HEK293 (cell line): ENCODE measurements at regions not wholly inside any gene's neighbourhood (a gene's known extent, or its start where the extent isn't known, plus 50 kb on each side); places are given as distances from the start of the nearest gene placed in this dataset.

ENCODE experiments used
- CTCF ChIA-PET: fragments of 350-600 bp; formaldehyde crosslinking; extraction: SDS; loops from one replicate; lab custom pipeline; 2021; ENCODE audit warnings: antibody characterized with exemption; lab: Yijun Ruan, JAX
- POLR2A ChIA-PET: fragments of 300-600 bp; formaldehyde crosslinking; extraction: SDS; loops from one replicate; lab custom pipeline; 2020; ENCODE audit warnings: antibody characterized with exemption, inconsistent platforms; lab: Yijun Ruan, JAX
- H3K27ac ChIP-seq: fragments of 200-500 bp; sonication (Bioruptor generic); 2 replicates; pipeline ENCODE4 v1.5.1; 2014; ENCODE audit warnings: low read depth, low read length, control low read depth, inconsistent platforms; ENCODE audit errors: extremely low read depth
- H3K36me3 ChIP-seq, 2 experiments: fragments of 200-500 bp in 1 of 2; sonication (Bioruptor generic) in 1 of 2; 1 replicate in 1 of 2; 2 replicates in 1 of 2; pipeline ENCODE4 v1.5.1; 2014 to 2017; ENCODE audit warnings: inconsistent platforms in 2 of 2, low read length in 2 of 2; ENCODE audit not compliant: control insufficient read depth in 2 of 2, insufficient read depth in 1 of 2
- H3K4me1 ChIP-seq: fragments of 200-500 bp; sonication (Bioruptor generic); 2 replicates; pipeline ENCODE4 v1.5.1; 2014; ENCODE audit warnings: mild to moderate bottlenecking, low read length, inconsistent platforms; ENCODE audit not compliant: control insufficient read depth, insufficient read depth
- H3K4me3 ChIP-seq: 2 replicates; pipeline ENCODE4 v1.5.1; 2011; ENCODE audit warnings: low read depth, mild to moderate bottlenecking, control low read depth, low read length, moderate library complexity
- H3K9me3 ChIP-seq: fragments of 200-500 bp; sonication (Bioruptor generic); 2 replicates; pipeline ENCODE4 v1.5.1; 2014; ENCODE audit warnings: low read depth, low read length, inconsistent platforms; ENCODE audit not compliant: control insufficient read depth, insufficient read depth
- EGR2 ChIP-seq: fragments of 450-650 bp; formaldehyde crosslinking; IDR thresholded peaks from 2 replicates; pipeline ENCODE4 v1.5.1; 2016; ENCODE audit warnings: low read depth, missing biosample characterization, missing genetic modification characterization
- HOXA7 ChIP-seq: sonication (generic); formaldehyde crosslinking; IDR thresholded peaks from 2 replicates; pipeline ENCODE4 v1.8.1; 2022; ENCODE audit warnings: missing genetic modification reagents, borderline replicate concordance
- KLF1 ChIP-seq: fragments of 450-650 bp; formaldehyde crosslinking; IDR thresholded peaks from 2 replicates; pipeline ENCODE4 v1.5.1; 2016; ENCODE audit warnings: missing biosample characterization, missing genetic modification characterization
- KLF7 ChIP-seq: fragments of 450-650 bp; formaldehyde crosslinking; IDR thresholded peaks from 2 replicates; pipeline ENCODE4 v1.5.1; 2016; ENCODE audit warnings: missing biosample characterization, missing genetic modification characterization, borderline replicate concordance
- ZNF114 ChIP-seq: fragments of 450-650 bp; formaldehyde crosslinking; IDR thresholded peaks from 2 replicates; pipeline ENCODE4 v1.5.0; 2017; ENCODE audit warnings: missing biosample characterization, missing genetic modification characterization
- ZNF292 ChIP-seq: fragments of 450-650 bp; formaldehyde crosslinking; IDR thresholded peaks from 2 replicates; pipeline ENCODE4 v1.5.1; 2016; ENCODE audit warnings: low read depth, missing biosample characterization, missing genetic modification characterization, borderline replicate concordance
- ZNF354C ChIP-seq: fragments of 450-650 bp; formaldehyde crosslinking; IDR thresholded peaks from 2 replicates; pipeline ENCODE4 v1.5.1; 2016; ENCODE audit warnings: missing biosample characterization, missing genetic modification characterization, low read depth, borderline replicate concordance
- ZNF473 ChIP-seq: fragments of 450-650 bp; formaldehyde crosslinking; IDR thresholded peaks from 2 replicates; pipeline ENCODE4 v1.5.1; 2017; ENCODE audit warnings: missing biosample characterization, missing genetic modification characterization
- ZNF514 ChIP-seq: fragments of 450-650 bp; formaldehyde crosslinking; IDR thresholded peaks from 2 replicates; pipeline ENCODE4 v1.5.1; 2016; ENCODE audit warnings: missing biosample characterization, missing genetic modification characterization
- ZNF585B ChIP-seq: fragments of 450-650 bp; formaldehyde crosslinking; IDR thresholded peaks from 2 replicates; pipeline ENCODE4 v1.5.1; 2016; ENCODE audit warnings: missing biosample characterization, missing genetic modification characterization
- ZNF623 ChIP-seq: fragments of 450-650 bp; formaldehyde crosslinking; IDR thresholded peaks from 2 replicates; pipeline ENCODE4 v1.5.1; 2016; ENCODE audit warnings: missing biosample characterization, missing genetic modification characterization
- ZNF626 ChIP-seq: fragments of 450-650 bp; sonication (Bioruptor Pico); formaldehyde crosslinking; IDR thresholded peaks from 2 replicates; pipeline ENCODE4 v1.5.1; 2018; ENCODE audit warnings: missing biosample characterization, missing genetic modification characterization, inconsistent platforms
- ZNF639 ChIP-seq: fragments of 450-650 bp; formaldehyde crosslinking; IDR thresholded peaks from 2 replicates; pipeline ENCODE4 v1.5.1; 2016; ENCODE audit warnings: missing biosample characterization, missing genetic modification characterization
- ZNF654 ChIP-seq: fragments of 450-650 bp; formaldehyde crosslinking; IDR thresholded peaks from 2 replicates; pipeline ENCODE4 v1.5.1; 2016; ENCODE audit warnings: low read depth, missing biosample characterization, missing genetic modification characterization
- ZNF692 ChIP-seq: fragments of 450-650 bp; formaldehyde crosslinking; IDR thresholded peaks from 2 replicates; pipeline ENCODE4 v1.5.1; 2016; ENCODE audit warnings: missing biosample characterization, missing genetic modification characterization
- ZNF76 ChIP-seq: fragments of 450-650 bp; formaldehyde crosslinking; IDR thresholded peaks from 2 replicates; pipeline ENCODE4; 2016; ENCODE audit warnings: low read depth, missing biosample characterization, missing genetic modification characterization, borderline replicate concordance
- ZNF785 ChIP-seq: fragments of 450-650 bp; formaldehyde crosslinking; IDR thresholded peaks from 2 replicates; pipeline ENCODE4 v1.5.1; 2016; ENCODE audit warnings: missing biosample characterization, missing genetic modification characterization
- TF ChIP-seq, protein P1 (sequence below): fragments of 450-650 bp; formaldehyde crosslinking; IDR thresholded peaks from 2 replicates; pipeline ENCODE4 v1.5.1; 2016; ENCODE audit warnings: missing biosample characterization, missing genetic modification characterization
- TF ChIP-seq, protein P2 (sequence below): fragments of 450-650 bp; formaldehyde crosslinking; IDR thresholded peaks from 2 replicates; pipeline ENCODE4 v1.5.1; 2016; ENCODE audit warnings: missing biosample characterization, missing genetic modification characterization
- TF ChIP-seq, protein P3 (sequence below): fragments of 450-650 bp; formaldehyde crosslinking; IDR thresholded peaks from 2 replicates; pipeline ENCODE4 v1.5.1; 2016; ENCODE audit warnings: missing biosample characterization, missing genetic modification characterization

DNA sequence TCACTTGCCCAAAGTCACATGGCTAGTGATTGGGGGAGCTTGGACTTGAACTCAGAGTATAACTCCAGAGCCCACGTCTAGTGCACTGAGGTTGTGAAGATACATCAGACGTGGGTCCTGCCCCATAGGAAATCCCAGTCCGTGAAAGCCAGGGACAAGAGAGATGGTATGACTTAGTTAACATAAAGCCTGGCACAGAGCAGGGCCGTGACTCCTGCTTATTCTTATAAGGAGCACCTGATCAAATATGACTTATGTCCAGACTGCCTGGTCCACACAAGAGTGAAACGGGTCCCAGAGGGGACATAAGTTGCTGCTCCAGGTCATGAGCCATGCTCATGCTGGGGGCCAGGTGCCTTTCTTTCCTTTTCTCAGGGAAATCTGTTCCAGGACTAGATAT, 166.3 kb upstream of the USP24 start (continued):
- no peak for TF ChIP-seq ZNF354C
- TF ChIP-seq, all 188 proteins: peak for 0

- Histone ChIP-seq H3K4me1 (no peaks in the 10 kb centered on the region), H3K36me3 (no peaks in the 10 kb centered on the region)
- TF ChIP-seq EGR2 (tag by site-specific recombination) (no peak), ZNF76 (tag by site-specific recombination) (no peak), ZNF639 (no peak), KLF7 (tag by site-specific recombination) (no peak), KLF1 (tag by site-specific recombination) (no peak)
- TF ChIP-seq, protein P1, sequence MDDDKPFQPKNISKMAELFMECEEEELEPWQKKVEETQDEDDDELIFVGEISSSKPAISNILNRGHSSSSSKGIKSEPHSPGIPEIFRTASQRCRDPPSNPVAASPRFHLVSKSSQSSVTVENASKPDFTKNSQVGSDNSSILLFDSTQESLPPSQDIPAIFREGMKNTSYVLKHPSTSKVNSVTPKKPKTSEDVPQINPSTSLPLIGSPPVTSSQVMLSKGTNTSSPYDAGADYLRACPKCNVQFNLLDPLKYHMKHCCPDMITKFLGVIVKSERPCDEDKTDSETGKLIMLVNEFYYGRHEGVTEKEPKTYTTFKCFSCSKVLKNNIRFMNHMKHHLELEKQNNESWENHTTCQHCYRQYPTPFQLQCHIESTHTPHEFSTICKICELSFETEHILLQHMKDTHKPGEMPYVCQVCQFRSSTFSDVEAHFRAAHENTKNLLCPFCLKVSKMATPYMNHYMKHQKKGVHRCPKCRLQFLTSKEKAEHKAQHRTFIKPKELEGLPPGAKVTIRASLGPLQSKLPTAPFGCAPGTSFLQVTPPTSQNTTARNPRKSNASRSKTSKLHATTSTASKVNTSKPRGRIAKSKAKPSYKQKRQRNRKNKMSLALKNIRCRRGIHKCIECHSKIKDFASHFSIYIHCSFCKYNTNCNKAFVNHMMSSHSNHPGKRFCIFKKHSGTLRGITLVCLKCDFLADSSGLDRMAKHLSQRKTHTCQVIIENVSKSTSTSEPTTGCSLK: no peak
- TF ChIP-seq, protein P2, sequence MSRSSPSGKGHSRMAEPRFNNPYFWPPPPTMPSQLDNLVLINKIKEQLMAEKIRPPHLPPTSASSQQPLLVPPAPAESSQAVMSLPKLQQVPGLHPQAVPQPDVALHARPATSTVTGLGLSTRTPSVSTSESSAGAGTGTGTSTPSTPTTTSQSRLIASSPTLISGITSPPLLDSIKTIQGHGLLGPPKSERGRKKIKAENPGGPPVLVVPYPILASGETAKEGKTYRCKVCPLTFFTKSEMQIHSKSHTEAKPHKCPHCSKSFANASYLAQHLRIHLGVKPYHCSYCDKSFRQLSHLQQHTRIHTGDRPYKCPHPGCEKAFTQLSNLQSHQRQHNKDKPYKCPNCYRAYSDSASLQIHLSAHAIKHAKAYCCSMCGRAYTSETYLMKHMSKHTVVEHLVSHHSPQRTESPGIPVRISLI (tag by site-specific recombination): no peak
- TF ChIP-seq, all 188 proteins: peak for 0
- ChIA-PET CTCF (interaction anchor here (0.7 to 1.5 kb wide), 4 partner anchors 10 to 1452 kb away, joined by 3 to 13 read pairs (median 4); no protein-coding TSS in a partner anchor), POLR2A (no interaction called here)
- H3K27ac ChIP-seq: no peak overlapping the region
- H3K9me3 ChIP-seq: no peaks in the 10 kb centered on the region
- H3K4me3 ChIP-seq: no peak overlapping the region
Measured at GRCh38 chr1:55380355-55380970, 165.3 kb upstream of the USP24 start.

- Histone ChIP-seq H3K36me3 (no peaks in the 10 kb centered on the region), H3K4me1 (no peaks in the 10 kb centered on the region), H3K9me3 (no peaks in the 10 kb centered on the region), H3K4me3 (no peak overlapping the region), H3K27ac (no peak overlapping the region)
- ChIA-PET POLR2A (no interaction called here), CTCF (interaction anchor here (0.6 to 2.0 kb wide), 21 partner anchors 9 to 1442 kb away, joined by 3 to 15 read pairs (median 3); no protein-coding TSS in a partner anchor)
- no peak for TF ChIP-seq ZNF292 (tag by site-specific recombination)
- peak; percentile 84; the same call in 1 of the 2 replicates for TF ChIP-seq HOXA7 (CRISPR knock-in tag)
- peak; percentile 44; the same call in 1 of the 2 replicates for TF ChIP-seq ZNF654 (tag by site-specific recombination)
- TF ChIP-seq ZNF785 (tag by site-specific recombination): peak; percentile 86
Measured at GRCh38 chr1:55378582-55378981, 163.4 kb upstream of the USP24 start.

GRCh38 chr1:55376897-55377296, 161.7 kb upstream of the USP24 start:
- POLR2A ChIA-PET: no interaction called here
- no peaks in the 10 kb centered on the region for H3K36me3 ChIP-seq
- H3K27ac ChIP-seq: no peak overlapping the region
- no peak overlapping the region for H3K4me3 ChIP-seq
- CTCF ChIA-PET: interaction anchor here (0.5 to 3.5 kb wide), 9 partner anchors 11 to 1208 kb away, joined by 3 to 21 read pairs (median 4); no protein-coding TSS in a partner anchor
- H3K4me1 ChIP-seq: no peaks in the 10 kb centered on the region
- H3K9me3 ChIP-seq: no peaks in the 10 kb centered on the region
- TF ChIP-seq ZNF514 (tag by site-specific recombination): no peak
- TF ChIP-seq ZNF626 (tag by site-specific recombination): no peak
- no peak for TF ChIP-seq ZNF692 (tag by site-specific recombination)
- no peak for TF ChIP-seq ZNF473
- no peak for TF ChIP-seq ZNF623 (tag by site-specific recombination)
- no peak for TF ChIP-seq ZNF114
- TF ChIP-seq, protein P3, sequence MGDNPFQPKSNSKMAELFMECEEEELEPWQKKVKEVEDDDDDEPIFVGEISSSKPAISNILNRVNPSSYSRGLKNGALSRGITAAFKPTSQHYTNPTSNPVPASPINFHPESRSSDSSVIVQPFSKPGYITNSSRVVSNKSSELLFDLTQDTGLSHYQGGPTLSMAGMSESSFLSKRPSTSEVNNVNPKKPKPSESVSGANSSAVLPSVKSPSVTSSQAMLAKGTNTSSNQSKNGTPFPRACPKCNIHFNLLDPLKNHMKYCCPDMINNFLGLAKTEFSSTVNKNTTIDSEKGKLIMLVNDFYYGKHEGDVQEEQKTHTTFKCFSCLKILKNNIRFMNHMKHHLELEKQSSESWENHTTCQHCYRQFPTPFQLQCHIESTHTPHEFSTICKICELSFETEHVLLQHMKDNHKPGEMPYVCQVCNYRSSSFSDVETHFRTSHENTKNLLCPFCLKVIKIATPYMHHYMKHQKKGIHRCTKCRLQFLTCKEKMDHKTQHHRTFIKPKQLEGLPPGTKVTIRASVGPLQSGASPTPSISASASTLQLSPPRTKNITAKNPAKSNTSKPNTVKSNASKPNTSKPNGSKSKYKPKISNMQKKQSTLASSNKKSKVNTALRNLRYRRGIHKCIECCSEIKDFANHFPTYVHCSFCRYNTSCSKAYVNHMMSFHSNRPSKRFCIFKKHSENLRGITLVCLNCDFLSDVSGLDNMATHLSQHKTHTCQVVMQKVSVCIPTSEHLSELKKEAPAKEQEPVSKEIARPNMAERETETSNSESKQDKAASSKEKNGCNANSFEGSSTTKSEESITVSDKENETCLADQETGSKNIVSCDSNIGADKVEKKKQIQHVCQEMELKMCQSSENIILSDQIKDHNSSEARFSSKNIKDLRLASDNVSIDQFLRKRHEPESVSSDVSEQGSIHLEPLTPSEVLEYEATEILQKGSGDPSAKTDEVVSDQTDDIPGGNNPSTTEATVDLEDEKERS (tag by site-specific recombination): no peak
- TF ChIP-seq ZNF585B (tag by site-specific recombination): no peak
